Kasumi-1 (cell line): ENCODE measurements at regions not wholly inside any gene's neighbourhood (a gene's known extent, or its start where the extent isn't known, plus 50 kb on each side); places are given as distances from the start of the nearest gene placed in this dataset.
"Not testable (repeated sequence)": the region's sequence is repeated elsewhere in the genome, so short reads cannot be mapped to it uniquely, and the experiment has no call there.

Source experiments
- DNase-seq, 2 experiments: peaks; one replicate each; lab custom pipeline; 2025; lab: John Stamatoyannopoulos, UW

GRCh38 chr7:12827920-12828319 is 140.5 kb downstream of the ARL4A start:
- no peak for DNase-seq

GRCh38 chr7:12831024-12831423 is 143.6 kb downstream of the ARL4A start:
- DNase-seq, result no peak

- DNase-seq, result no peak
These were observed 146.4 kb downstream of the ARL4A start for GRCh38 chr7:12833829-12834228.

GRCh38 chr7:12834782-12835181 is 147.3 kb downstream of the ARL4A start:
- no peak for DNase-seq

GRCh38 chr7:12839508-12840153 is 152.2 kb downstream of the ARL4A start:
- DNase-seq, result no peak

GRCh38 chr7:12844732-12845131 is 157.3 kb downstream of the ARL4A start:
- DNase-seq, result not testable (repeated sequence)

- DNase-seq, result no peak
These were observed 159.6 kb downstream of the ARL4A start for GRCh38 chr7:12847001-12847400.

GRCh38 chr7:12851142-12851541 is 163.7 kb downstream of the ARL4A start:
- no peak for DNase-seq

GRCh38 chr7:12851841-12852240 is 164.4 kb downstream of the ARL4A start:
- no peak for DNase-seq

GRCh38 chr7:12855036-12855435 is 167.6 kb downstream of the ARL4A start:
- DNase-seq, result no peak

GRCh38 chr7:12859761-12860160 is 172.3 kb downstream of the ARL4A start:
- DNase-seq, result no peak

GRCh38 chr7:12861070-12861469 is 173.6 kb downstream of the ARL4A start:
- DNase-seq, result no peak

- DNase-seq, result no peak
These were observed 174.7 kb downstream of the ARL4A start for GRCh38 chr7:12862146-12862545.

GRCh38 chr7:12864470-12865046 is 177.1 kb downstream of the ARL4A start:
- no peak for DNase-seq

GRCh38 chr7:12865593-12865992 is 178.2 kb downstream of the ARL4A start:
- no peak for DNase-seq

- no peak for DNase-seq
These were observed 178.8 kb downstream of the ARL4A start for GRCh38 chr7:12866207-12866606.

- no peak for DNase-seq
These were observed 180.6 kb downstream of the ARL4A start for GRCh38 chr7:12868027-12868426.

GRCh38 chr7:12870219-12870618 is 182.8 kb downstream of the ARL4A start:
- DNase-seq, result no peak

GRCh38 chr7:12872487-12872886 is 185.1 kb downstream of the ARL4A start:
- no peak for DNase-seq

GRCh38 chr7:12873571-12873970 is 186.1 kb downstream of the ARL4A start:
- DNase-seq, result no peak

GRCh38 chr7:12879139-12879538 is 191.7 kb downstream of the ARL4A start:
- DNase-seq, result no peak

GRCh38 chr7:12881712-12882111 is 194.3 kb downstream of the ARL4A start:
- DNase-seq, result no peak

- no peak for DNase-seq
These were observed 195.3 kb downstream of the ARL4A start for GRCh38 chr7:12882710-12883109.

- DNase-seq, result no peak
These were observed 196.6 kb downstream of the ARL4A start for GRCh38 chr7:12884033-12884432.
